DMS79 treated with DMSO at 0.1 percent for 48 hours (cell line): ENCODE measurements at regions not wholly inside any gene's neighbourhood (a gene's known extent, or its start where the extent isn't known, plus 50 kb on each side); places are given as distances from the start of the nearest gene placed in this dataset.
"Not testable (repeated sequence)": the region's sequence is repeated elsewhere in the genome, so short reads cannot be mapped to it uniquely, and the experiment has no call there.

Experiments
- DNase-seq: peaks from one replicate; lab custom pipeline; 2025; lab: John Stamatoyannopoulos, UW

DNA sequence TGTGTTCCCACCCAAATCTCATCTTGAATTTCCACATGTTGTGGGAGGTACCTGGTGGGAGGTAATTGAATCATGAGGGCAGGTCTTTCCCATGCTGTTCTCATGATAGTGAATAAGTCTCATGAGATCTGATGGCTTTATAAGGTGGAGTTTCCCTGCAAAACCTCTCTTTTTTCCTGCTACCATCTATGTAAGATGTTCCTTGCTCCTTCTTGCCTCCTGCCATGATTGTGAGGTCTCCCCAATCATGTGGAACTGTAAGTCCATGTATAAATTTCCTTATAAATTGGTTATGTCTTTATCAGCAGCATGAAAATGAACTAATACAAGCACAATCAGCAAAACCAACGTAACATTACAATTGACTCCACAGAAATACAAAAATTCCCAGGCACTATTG lies 814.8 kb upstream of the CITED2 start:
- DNase-seq: not testable (repeated sequence)

DNA sequence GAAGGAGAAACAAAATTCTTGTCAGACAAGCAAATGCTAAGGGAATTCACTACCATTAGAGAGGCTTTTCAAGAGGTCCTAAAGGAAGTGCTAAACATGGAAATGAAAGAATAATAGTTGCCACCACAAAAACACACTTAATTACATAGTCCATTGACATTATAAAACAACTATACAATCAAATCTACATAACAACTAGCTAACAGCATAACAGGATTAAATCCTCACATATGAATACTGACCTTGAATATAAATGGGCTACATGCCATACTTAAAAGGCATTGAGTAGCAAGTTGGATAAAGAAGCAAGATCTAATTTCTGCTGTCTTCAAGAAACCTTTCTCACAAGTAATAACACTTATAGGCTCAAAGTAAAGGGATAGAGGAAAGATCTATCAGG lies 811.5 kb upstream of the CITED2 start:
- no peak for DNase-seq

GRCh38 chr6:140183881-140184280 lies 809.4 kb upstream of the CITED2 start:
- no peak for DNase-seq

DNA sequence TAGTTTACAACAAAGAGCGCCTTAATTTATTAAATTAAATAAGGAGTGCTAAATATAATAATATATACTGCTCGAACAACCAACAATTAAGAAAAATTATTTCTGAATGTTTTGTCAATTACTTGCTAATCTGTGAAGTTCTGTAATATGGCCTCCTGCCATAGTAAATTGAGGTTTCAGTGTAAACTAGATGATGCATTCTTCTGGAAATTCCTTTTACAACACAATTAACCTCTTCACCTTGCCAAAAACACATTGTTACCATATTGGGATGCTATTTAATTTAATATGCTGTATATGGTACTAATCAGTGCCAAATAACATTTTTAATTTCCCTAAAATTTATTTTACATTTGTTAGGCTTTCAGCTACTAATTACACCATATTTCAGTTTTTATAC lies 808.4 kb upstream of the CITED2 start:
- no peak for DNase-seq

- DNase-seq: no peak
These were observed 807.4 kb upstream of the CITED2 start for GRCh38 chr6:140181876-140182275.

DNA sequence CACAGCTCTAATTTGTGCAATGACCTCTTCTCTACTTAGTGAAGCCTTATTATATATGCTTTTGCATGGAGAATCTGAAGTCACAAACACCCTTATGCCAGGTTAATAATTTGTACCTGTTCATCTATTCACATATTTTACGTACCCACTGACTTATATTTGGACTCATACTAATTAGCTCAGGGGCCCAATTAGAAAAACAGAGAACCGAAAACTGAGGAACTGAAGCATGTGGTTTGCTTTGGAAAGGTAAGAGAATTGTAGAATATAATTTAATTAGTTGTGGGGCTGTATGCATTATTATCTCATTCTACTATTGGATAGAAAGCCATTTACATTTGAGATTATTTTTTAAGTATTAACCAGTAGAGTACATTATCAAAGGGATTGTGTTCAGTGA lies 805.9 kb upstream of the CITED2 start:
- no peak for DNase-seq

DNA sequence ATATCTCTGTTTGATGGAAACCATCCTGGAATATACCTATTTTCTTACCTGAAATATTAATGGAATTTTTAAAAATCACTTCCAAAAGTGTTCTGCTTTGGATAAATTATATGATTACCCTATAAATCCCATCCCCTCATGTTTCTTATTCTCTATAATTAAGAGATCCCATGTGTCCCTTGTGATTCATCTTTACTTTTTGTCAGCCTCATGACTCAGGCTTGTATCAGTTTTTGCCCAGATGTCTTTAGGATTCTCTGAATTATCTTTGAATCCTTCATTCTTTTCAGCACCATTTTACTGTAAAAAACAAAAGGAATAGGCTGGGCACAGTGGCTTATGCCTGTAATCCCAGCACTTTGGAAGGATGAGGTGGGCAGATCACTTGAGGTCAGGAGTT lies 804.5 kb upstream of the CITED2 start:
- DNase-seq: no peak

GRCh38 chr6:140178520-140178919 lies 804.1 kb upstream of the CITED2 start:
- DNase-seq: no peak

- peak; percentile 12 for DNase-seq
These were observed 801.9 kb upstream of the CITED2 start for GRCh38 chr6:140176306-140176705.

GRCh38 chr6:140175486-140175885 lies 801.0 kb upstream of the CITED2 start:
- no peak for DNase-seq

DNA sequence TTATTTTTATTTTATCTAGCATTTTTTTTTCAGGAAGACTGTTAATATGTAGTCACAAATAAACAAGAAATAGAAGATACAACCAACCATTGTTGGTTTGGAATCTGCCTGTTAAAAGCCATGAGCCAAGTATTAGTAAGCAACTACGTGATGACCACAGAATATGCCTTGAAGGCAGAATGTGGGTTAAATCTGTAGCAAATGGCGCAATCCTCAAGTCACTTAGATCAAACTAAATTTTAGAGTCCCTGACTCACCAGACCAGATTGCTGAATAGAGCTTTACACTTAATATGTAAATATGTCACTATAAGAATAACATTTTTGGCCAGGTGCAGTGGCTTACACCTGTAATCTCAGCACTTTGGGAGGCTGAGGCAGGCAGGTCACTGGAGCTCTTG lies 800.1 kb upstream of the CITED2 start:
- DNase-seq: no peak

- no peak for DNase-seq
These were observed 793.9 kb upstream of the CITED2 start for GRCh38 chr6:140168365-140168764.

DNA sequence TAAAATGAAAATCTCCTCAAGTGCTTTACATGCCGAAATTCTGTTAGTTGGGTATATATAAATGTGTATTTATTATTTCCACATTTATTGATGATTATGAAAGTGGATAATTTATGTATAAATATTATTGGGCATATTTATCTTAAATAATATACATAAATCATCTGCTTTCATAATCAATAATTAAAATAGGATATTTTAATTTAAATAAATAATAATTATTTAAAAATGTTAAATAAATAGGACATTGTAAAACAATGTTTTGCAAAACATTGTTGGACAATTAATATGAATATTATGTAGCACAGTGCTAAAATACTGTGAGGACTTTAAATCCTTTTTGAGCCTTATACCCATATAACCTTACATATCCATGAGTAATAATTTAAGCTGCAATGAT lies 786.5 kb upstream of the CITED2 start:
- no peak for DNase-seq

DNA sequence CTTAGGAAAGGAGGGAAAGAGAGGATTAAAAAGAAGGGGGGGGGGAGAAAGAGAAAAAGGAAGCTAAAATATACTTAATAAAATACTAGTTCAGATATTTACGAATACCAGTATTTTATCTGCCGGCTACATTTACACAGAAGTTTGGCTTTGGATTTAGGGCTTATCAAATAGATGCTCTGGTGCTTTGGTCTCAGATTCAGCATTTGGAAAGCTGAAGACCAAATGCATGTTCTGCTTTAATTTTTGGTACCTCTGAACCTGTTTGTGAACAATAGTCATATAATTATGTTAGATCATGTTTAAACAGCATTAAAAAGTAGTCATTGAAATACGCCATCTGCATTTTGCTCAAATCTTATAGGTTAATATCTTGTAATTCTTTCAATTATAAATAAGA lies 786.0 kb upstream of the CITED2 start:
- no peak for DNase-seq

DNA sequence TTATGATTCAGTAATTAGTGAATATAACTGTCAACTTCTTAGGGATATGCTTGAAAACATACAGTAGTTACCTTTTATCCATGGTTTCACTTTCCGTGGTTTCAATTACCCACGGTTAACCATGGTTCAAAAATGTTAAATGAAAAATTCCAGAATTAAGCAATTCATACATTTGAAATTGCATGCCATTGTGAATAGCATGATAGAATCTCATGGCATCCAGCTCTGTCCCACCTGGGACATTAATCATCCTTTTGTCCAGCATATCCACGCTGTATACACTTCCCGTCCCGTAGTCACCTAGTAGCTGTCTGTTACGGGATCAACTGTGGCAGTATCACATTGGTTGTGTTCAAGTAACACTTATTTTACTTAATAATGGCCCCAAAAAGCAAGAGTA lies 781.7 kb upstream of the CITED2 start:
- DNase-seq: no peak

DNA sequence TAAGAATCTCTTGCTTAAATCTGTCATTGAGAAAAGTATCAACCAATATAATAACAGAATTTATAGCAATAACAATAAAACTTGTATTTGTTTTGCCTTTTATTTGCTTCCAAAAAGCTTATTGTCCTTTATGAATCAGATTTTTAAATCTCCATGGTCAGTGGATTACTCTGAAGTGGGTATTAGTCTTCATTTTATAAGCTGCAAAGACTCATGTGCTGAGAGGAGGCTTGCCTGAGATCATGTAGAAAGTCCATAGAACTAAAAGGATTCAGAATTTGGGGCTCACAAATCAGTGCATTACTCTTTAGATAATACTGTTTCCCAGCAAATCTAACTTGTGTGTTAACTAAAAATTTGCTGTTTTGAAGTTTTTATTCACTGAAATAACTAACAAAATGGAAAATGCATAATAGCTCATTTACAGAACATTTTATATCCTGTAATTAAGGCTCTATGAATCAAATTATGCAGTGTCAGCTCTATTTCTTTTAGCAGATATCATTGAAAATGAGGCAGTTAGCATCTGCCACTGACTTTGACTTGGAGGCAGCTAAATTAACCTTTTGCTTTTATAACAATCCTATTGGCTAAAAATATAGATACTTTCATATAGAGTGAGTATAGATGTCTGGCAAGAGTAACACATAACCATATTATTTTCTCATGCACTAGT lies 781.1 kb upstream of the CITED2 start:
- no peak for DNase-seq

GRCh38 chr6:140153703-140154102 lies 779.3 kb upstream of the CITED2 start:
- no peak for DNase-seq

- DNase-seq: not testable (repeated sequence)
These were observed 773.7 kb upstream of the CITED2 start for GRCh38 chr6:140147825-140148814.

DNA sequence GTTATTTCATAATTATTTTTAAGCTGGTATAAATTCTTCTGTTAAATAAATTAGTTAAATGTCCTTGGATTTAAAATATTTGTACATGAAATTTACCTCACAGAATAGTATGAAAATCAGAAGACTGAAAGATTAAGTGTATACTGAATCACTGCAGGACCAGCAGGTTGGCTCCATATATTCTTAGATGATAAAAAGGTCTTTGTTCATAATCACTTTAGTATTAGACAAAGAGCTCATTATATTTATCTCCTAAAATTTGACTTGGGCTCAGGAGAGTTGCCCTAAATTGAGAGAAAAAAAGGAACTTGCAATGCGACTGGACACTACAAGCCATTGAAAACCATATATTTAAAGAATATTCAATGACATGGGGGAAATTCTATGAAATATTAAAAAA lies 766.4 kb upstream of the CITED2 start:
- no peak for DNase-seq

- DNase-seq: no peak
These were observed 764.0 kb upstream of the CITED2 start for GRCh38 chr6:140138311-140139010.

DNA sequence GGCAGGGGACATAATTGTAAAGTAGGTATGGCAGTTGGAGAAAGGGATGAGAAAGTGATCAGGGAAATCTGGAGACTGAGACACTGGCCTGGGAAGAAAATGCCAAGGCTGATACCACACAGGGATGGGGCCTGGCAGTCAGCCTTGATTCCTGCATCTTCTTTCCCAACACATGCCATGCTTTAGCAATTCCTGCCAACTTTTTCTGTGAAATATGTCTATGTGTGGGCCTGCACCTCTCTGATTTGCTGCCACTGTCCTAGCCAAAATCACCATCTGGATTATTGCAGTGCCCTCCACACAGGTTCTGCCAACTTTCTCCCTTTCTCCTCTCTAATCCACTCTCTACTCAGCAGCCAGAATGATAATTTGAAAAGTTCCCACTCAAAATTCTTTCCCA lies 759.8 kb upstream of the CITED2 start:
- DNase-seq: no peak

DNA sequence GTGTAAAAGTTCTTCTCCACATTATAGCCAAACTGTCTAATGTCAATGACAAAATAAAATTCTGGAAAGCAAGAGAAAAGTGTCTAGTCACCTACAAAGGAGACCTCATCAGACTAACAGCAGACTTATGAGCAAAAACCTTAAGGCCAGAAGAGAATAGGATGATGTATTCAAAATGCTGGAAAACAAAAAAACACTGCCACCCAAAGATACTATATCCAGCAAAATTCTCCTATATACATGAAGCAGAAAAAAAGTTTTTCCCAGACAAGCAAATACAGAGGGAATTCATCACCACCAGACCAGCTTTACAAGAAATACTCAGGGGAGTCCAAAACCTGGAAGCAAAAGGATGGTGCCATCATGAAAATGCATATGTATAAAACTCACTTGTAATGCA lies 755.6 kb upstream of the CITED2 start:
- DNase-seq: no peak

DNA sequence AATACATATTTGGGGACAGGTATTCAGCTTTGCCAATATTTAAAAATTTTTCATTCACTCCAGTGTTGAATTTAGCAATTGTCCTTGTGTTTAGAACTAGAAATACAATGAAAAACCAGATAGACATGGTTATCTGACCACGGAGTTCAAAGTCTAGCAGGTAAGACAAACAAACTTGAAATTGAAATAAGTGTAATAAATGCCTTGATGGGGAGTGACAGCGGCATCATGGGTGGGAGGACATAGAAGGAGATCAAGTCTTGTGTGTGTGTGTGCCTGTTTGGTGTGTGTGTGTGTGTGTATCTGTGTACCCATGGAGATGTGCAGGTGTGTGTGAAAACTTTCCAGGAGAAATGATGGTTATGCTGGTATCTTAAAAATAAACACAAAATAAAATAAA lies 750.0 kb upstream of the CITED2 start:
- DNase-seq: no peak
